ENCODE measurements at regions not wholly inside any gene's neighbourhood (a gene's known extent, or its start where the extent isn't known, plus 50 kb on each side); places are given as distances from the start of the nearest gene placed in this dataset.
"Not testable (repeated sequence)": the region's sequence is repeated elsewhere in the genome, so short reads cannot be mapped to it uniquely, and the experiment has no call there.

DNA sequence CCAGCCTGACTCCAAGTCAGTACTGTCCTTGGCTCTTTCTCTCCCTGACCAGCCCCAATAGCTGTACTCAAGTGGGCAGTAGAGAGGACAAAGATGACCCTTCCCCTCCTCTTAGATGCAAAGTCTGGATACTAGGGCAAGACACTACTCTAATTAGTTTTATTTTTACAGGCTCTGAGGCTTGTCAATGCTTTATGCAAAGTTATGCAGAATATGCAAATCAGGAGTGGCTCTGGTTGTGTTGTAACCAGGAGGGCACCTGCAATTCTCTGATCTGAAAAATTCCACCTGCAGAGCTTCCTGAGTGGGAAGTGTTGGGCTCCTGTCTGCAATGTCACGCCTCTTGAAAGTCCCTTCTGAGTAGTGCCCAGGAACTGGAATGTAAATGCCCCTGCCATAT is 201.5 kb downstream of the RGS3 start:
- no peak for DNase-seq (ENCODE audit: low read depth)

DNA sequence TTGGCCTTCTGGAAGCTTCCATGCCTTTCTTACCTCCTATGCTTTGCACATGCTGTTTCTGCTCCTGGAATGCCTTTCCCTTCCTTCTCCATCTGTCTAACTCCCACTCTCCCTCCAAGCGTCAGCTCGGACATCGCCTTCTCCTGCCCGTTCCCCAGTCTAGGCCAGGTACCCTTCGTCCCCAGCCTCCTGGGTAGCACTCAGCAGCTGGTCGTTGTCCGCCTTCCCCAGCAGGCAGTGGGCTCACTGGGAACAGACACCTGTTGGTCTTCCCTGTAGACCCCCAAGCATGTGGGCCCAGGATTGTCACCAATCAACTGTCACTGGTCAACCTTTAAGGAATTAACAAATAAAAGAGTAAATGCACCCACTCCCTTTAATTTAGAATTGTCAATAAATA is 202.2 kb downstream of the RGS3 start:
- DNase-seq (ENCODE audit: low read depth) = no peak

DNA sequence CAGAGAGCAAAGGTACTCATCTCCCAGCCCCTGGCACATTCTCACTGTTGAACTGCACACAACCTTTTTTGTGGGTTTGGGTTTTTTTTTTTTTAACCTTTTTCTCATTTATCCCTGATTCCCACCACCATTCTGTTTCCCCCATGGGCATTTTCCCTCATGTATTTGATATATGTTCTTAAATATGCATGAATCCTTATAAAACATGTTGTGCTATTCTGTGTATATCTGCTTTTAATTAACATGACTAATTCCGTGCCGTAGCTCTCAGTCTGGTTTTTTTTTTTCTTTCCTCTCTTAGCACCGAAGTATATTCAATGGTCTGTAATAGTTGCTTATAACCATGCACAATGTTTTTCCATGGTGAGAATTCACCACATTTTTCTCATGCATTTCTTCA is 204.5 kb downstream of the RGS3 start:
- peak; percentile 74 for DNase-seq (ENCODE audit: low read depth)

DNA sequence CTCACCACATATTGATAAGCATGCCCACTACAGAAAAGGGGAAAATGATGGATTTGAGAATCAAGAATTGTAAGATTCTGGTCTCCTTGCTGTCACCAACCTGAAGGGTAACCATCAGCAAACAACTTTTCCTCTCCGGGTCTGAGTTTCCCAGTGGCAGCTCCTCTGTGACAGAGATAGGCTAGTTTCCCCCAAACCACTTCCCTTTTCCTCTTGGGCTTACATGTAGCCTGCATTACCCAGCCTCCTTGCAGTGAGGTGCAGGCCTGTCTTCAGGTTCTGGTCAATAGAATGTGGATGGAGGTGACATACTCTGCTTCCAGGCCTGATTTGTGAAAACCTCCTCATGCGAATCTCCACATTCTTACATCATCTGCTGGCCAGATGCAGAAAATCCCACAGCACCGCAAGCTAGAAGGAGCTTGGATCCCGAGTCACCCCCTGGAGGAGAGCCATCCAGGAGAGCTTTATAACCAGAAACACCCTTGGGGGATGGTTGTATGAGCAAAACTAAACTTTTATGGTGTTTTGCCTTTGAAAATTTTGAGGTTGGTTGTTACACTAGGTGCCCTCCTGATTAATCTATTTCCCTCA is 206.1 kb downstream of the RGS3 start:
- DNase-seq (ENCODE audit: low read depth) = peak; percentile 66

DNA sequence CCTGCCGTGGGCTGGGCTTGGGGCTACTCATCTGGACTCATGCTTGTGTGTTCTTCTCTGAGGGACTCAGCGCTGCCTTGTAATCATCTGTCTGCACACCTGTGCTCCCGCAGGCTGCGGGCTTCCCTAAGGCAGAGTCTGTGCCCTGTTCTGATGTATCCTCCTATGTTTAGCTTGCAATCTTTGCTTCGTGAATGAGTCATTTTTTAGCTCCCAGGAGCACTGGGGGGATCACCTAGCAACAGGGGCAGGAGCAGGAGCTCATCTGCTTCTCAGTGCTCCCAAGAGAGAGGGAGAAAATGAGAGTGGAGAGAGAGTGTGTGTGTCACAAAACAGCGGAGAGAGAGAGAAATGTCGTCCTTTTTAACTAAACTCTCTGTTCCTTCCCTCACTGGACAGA is 202.4 kb upstream of the ZNF618 start:
- no peak for DNase-seq (ENCODE audit: low read depth)

DNA sequence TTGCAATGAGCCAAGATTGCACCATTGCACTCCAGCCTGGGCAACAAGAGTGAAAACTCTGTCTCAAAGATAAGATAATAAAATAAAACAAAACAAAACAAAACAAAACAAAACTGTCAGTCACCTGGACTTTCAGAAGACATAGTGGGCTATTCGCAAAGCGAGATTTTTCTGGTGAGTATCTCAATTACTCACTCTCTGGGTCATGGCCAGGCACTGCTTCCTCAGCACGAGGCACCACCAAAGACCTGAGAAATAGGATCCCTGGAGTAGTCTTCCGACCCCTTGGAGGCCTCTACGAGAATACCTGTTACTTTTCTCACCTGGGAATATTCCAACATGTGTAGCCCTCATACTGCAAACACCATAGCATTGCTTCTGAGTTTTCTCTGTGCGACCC is 201.7 kb upstream of the ZNF618 start:
- DNase-seq (ENCODE audit: low read depth) = peak; percentile 78

DNA sequence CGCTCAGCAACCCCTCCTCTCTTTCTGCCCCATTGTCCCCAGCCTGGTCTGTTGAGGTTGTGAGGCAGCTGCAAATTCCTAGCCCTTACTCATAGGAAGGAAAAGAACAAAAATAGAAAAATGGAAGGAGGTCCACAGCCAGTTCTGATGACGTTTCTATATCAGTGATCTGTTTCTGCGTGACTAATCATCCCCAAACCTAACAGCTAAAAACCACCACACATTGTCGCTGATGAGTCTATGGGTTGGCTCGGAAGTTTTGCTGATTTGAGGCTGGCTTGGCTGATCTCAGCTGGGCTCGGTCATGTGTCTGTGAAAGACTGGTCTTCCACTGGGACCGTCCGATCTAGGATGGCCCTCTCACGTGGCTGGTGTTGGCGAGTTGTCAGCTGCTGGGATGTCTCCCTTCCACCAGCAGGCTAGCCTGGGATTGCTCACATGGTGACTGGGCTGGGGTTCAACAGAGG is 200.6 kb upstream of the ZNF618 start:
- peak; percentile 100 for DNase-seq (ENCODE audit: low read depth)

DNA sequence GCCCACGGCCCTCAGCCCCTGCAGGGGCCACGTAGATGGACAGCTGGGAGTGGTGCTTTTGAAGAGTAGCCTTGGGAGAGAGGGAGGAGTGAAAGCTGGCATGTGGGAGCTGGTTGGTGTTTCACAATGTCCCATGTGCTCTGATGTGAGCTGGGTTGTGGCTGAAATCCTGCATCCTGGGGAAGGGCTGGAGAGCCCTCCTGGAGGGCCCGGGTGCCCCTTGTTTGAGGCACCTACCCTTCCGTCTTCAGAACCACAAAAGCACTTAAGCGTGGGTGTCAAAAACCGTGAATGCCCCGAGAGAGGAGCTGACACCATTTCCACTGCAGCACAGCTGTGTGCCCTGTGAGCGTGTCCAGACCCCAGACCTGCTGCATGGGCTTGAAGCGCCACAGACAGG is 199.1 kb upstream of the ZNF618 start:
- DNase-seq (ENCODE audit: low read depth) = no peak

DNA sequence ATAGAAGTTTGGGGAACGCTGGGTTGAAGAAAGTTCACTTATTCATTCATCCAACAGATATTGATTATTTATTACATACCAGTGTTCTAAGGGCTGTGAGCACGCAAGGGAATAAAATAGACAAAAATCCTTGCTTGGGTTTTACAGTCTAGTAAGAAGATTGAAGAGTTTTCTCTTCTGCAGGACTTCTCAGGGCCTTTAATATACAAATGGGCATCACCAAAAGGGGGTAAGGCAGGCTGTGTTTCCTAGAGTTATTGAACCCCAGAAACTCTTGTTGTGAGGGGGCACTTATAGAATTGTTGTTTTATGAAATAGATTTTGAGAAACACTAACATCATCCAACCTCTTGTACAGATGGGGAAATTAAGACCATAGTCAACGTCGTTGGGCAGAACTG is 198.5 kb upstream of the ZNF618 start:
- no peak for DNase-seq (ENCODE audit: low read depth)

DNA sequence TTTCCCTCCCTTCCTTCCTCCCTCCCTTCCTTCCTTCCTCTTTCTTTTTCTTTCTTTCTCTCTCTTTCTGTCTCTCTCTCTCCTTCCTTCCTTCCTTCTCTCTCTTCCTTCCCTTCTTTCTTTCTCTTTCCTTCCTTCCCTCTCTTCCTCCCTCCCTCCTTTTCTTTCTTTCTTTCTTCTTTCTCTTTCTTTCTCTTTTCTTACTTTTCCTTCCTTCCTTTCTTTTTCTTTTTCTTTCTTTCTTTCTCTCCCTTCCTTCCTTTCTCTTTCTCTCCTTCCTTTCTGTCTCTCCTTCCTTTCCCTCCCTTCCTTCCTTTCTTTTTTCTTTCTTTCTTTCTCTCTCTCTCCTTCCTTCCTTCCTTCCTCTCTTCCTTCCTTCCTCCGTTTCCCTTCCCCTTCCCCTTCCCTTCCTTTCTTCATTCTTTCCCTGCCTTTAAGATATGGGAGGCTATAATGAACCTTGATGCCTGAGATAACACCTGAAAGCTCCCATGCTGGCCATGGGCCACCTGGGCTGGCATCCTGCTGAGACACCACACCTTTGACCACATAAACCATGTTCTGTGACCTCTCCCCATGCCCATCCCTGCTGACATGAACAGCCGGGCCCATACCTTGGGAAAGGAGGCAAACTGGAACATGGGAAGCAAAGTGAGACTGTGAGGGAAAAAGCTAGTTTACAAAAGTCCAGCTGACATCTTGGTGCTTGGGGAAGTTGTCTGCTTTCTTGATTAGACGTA is 197.8 kb upstream of the ZNF618 start:
- DNase-seq (ENCODE audit: low read depth) = no peak

DNA sequence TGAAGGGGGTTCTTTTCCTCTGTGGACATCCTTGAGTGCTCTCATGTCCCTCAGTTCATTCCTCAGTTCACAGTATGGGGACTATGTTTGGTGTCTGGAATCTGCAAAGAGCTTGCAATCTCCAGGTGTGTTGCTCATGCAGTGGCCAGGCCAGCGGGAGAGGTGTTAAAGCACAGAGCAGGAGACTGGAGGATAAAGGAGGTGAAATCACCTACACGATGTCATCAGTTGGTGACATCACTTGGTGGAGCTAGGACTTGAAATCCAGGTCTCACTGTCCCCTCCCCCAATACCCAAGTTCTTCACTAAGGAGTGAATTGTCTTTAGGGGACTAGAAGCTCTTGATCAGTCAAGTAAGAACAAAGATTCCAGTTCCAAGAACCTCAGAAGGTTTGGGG is 197.3 kb upstream of the ZNF618 start:
- no peak for DNase-seq (ENCODE audit: low read depth)

DNA sequence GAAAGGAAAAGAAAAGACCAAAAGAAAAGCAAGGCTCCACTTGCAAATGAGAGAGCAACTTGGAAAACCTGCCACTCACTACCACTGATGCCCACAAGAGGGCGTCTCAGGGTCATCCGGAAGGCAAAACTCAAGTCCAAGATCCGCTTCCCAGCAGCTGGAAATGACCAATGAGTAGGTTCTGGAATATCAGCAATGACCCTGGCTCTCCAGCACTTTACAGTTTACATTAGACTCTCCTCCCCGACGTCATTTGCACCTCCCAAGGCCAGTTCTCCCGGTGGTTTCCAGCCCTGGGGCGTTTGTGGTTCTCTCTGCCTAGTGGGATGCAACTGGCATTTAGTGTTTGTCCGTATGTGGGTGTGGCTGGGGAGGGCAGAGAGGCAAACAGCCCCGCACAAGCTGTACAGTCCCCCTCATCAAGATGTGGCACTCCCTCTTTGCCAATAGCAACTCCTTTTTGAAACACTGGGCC is 193.8 kb upstream of the ZNF618 start:
- DNase-seq (ENCODE audit: low read depth) = peak; percentile 87

DNA sequence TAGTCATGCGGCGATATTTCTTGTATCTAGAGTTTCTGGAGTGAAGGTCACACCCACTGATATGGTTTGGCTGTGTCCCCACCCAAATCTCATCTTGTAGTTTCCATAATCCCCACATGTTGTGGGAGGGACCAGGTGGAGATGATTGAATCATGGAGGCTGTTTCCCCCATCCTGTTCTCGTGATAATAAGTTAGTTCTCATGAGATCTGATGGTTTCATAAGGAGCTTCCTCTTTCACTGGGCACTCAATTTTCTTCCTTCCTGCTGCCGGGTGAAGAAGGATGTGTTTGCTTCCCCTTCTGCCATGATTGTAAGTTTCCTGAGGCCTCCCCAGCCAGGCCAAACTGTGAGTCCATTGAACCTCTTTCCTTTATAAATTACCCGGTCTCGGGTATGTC is 190.5 kb upstream of the ZNF618 start:
- DNase-seq (ENCODE audit: low read depth) = not testable (repeated sequence)

DNA sequence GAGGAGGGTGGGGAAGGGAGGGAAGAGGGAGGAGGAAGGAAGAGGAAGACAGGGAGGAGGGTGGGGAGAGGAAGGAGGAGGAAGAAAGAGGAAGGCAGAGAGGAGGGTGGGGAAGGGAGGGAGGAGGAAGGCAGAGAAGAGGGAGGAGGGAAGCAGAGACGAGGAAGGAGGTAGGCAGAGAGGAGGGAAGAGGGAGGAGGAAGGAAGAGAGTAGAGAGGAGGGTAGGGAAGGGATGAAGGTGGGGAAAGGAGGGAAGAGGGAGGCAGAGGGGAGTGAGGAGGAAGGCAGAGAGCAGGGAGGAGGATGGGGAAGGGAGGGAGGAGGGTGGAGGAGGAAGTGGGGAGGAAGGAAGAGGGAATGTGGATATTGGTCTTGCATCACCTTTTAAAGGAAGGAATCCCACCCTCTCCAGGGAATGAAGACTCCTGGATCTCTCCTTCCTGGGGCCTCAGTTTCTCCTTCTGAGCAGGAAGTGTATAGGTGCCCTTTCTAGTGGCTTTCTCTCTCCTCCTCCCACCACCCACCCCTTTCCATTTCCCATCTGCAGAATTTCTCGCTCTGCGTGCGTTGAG is 188.9 kb upstream of the ZNF618 start:
- DNase-seq (ENCODE audit: low read depth) = no peak

DNA sequence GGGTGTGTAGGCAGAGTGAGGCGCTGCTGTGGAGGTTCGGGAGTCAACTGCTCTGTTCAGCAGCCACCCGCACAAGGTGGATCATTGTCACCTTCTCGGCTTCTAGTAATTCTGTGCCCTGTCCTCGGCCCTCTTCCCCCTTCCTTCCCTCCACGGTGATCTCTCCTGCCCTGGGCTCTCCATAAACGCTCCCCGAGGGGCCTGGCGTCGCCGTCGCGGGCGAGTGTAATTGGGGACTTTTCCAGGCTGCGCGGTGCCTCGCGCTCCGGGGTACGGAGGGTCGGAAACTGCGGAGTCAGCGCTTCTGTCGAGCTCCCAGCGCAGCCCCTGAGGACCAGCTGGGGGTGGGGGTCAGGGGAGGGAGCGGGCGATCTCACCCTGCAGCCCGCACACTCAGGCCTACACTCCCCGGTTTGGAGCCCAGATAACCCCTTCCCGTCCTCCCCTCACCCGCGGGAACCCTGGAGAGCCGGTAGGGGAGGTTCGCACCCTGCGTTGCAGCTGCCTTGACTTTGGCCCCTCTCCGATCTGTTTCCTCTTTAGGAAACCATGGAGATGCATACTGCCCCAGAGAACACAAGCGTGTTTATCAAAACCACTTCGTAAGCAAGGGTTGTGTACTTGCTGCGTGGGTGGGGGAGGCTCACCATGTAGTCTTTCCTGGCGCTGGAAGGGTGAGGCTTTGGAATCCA is 188.3 kb upstream of the ZNF618 start:
- DNase-seq (ENCODE audit: low read depth) = no peak

DNA sequence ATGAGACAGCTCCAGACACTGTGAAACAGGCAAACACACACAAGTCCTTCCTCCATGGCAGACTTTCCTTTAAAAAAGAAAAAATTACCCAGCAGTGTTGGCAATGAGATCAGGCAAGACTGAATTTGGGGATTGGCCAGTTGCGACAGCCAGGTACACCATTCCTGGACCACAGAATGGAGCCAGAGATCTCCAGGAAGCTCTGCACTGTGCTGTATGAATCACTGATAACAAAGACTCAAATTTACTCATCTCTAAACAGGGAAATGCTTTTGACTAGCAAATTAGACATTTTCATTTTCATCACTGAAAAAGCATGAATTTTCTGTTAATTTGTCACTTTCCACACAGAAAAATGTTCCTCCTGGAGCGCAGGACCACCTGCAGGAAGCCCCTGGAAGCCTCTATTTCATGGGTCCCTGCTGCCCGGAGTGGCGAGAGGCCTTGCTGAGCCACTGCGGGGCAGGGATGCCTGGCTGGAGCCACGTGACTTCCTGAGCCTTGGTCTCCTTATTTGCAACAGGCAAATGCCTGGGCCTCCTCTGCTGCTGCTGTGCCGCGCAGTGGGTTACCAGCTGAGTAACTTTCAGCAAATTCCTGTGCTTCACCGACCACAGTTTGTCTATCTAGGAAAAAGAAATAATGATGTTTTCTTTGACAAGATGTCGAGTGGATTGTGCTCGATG is 185.9 kb upstream of the ZNF618 start:
- no peak for DNase-seq (ENCODE audit: low read depth)

DNA sequence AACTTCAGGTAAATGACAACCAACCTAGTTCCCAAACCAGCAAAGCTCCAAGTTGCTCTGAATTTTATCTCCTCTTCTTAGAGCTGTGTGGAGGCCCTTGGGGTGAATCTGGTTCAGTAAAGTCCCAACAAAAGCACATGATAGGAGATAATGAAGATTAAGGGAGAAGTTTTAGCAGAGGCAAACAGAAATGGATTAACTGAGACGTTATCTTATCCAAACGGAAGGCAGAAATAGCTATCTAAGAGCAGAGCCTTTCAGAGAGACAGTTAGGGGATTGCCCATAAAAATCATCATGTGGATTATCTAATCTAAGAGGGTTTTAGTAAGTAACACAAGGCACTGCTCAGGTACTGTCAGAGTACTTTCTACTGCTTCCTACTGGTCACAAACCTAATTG is 183.9 kb upstream of the ZNF618 start:
- DNase-seq (ENCODE audit: low read depth) = no peak

DNA sequence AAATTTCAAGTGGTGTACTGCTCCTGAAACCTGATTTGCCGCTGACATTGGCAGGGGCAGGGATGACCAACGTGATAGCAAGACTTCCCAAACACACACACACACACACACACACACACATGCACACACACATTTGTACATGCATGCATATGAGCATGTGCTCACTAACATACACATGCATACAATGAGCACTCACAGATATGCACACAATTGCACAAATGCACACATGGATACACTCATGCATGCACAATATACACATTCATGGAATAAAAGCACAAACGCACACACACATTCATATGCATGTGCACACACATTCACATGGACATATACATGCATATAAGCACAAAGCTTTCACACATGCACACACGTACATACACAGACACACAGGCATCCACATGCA is 181.2 kb upstream of the ZNF618 start:
- DNase-seq (ENCODE audit: low read depth) = no peak

DNA sequence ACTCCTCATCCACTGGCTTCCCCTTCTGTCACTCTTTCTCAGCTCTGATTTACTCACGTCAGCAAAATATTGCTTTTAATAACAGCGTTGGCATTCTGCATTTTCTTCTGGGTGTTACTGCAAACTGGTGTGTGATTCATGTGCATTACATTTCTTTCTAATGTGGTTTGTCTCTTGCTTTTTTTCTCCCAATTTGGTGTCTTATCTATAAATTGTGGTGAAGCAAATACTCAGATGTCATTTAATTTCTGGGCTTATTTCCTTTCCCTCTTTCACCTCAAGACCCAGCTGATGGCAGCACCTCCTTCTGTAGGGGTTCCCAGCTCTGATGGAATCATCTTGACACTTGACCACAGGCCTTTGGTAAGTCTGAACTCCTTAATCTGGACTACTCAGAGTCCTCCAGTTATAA is 180.7 kb upstream of the ZNF618 start:
- no peak for DNase-seq (ENCODE audit: low read depth)

DNA sequence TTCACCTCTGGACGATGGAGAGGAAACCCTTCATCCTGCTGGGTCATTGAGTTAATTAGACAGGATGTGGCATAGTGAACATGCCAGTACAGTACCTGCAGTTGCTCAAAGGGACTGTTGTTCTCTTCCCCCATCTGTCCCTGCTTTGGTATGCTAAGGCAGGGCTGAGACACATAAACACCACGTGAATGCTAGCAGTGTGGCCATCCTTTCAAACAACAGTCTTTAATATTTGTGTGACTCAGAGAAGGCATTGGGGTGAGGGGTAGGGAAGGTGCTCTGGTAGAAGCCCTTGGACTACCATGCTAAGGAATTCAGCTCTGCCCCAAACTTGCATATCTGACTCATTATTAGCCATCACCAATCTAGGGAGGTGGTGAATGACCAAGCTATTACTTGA is 180.2 kb upstream of the ZNF618 start:
- peak; percentile 16 for DNase-seq (ENCODE audit: low read depth)

DNA sequence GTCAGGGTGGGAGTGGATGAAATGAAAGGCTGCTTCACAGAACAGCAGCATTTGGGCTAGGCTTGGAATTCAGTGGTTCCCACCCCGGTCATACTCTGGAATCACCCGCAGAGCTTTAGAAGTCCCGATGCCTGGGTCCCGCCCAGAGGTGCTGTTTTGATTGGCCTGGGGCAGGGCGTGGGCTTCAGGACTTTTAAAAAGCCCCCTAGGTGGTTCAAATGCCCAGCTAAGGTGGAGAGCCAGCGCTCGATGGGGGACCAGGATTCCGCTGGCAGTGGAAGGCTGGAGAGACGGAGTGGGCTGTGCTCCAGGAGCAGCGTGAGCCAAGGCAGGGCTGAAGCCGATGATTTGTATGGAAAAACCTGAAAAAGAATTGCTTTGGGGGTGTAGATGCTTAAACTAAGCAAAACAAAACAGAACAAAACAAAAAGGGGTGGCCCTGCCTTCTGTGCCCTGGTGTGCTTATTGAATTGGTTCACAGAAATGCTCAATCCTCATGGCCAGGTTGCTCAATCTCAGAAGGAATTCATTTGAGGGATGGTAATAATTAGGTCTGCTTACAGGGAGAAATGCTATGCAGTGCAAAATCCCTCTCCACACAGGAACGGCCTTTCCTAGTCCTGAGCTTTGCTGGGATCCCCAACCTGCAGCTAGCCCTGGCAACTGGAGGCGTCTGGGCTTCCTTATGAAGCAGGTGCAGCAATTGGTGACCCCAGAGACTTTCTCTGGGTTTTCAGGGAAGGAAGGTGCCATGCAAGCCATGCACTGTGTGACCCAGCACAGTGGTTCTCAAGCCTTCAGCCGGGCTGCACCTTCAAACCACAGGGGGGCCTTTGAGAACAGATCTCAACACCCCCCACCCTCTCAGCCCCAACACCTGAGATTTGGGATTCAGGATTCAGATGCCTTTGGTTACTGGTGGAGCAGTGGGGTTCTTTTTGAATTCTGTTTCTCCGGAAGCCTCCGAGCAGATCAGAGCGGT is 174.0 kb upstream of the ZNF618 start:
- DNase-seq (ENCODE audit: low read depth) = peak; percentile 8
